ENCODE measurements at regions not wholly inside any gene's neighbourhood (a gene's known extent, or its start where the extent isn't known, plus 50 kb on each side); places are given as distances from the start of the nearest gene placed in this dataset.

DNA sequence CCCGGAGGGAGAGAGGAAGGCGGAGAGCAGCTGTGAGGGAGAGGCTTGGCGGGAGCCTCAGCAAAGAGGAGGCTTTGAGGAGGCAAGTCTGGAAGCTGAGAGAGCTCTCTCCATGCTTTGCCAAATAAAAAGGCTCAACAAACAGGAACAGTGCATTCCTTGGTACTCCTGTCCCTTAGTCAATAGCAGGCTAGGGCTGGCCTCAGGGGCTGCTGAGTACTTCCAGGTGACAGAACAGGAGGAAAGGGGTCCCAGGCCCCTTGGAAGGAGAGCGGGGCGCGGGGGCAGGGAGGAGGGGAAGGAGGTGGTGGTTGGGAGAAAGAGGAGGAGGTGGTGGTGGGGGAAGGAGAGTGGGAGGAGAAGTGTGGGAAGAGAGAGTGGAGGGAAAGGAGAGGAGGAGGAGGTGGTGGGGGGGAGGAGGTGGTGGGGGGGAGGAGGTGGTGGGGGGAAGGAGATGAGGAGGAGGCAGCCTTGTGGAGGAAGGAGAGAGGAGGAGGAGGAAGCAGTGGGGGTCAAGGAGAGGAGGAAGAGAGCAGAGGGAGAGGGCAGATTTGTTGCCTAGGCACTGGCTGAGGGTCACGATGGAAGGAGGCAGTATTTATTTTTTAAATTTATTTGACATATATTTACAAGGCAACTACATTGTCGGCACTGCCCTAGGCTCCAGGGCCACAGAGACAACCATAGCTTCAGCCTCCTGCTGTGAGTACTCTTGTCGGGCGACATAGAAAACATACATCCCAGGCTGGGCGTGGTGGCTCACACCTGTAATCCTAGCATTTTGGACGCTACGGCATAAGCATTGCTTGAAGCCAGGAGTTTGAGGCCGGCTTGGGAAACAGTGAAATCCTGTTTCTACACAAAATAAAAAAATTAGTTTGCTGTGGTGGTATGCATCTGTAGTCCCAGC, 74.2 kb upstream of the ZBED5 start:
- DNase-seq (ENCODE audit: low read depth): no peak
- Histone ChIP-seq H3K4me3 (ENCODE audit: low read depth, low read length) (peak overlapping the region; percentile 57), H3K27me3 (ENCODE audit: control insufficient read depth, insufficient read depth, low read length) (no peaks in the 10 kb centered on the region), H3K36me3 (ENCODE audit: control insufficient read depth, insufficient read depth, low read length) (no peaks in the 10 kb centered on the region)
- CTCF ChIA-PET: interaction anchor here (0.7 to 5.1 kb wide), 10 partner anchors 32 to 856 kb away, joined by 3 to 72 read pairs (median 5); no protein-coding TSS in a partner anchor
- TF ChIP-seq, protein P1, sequence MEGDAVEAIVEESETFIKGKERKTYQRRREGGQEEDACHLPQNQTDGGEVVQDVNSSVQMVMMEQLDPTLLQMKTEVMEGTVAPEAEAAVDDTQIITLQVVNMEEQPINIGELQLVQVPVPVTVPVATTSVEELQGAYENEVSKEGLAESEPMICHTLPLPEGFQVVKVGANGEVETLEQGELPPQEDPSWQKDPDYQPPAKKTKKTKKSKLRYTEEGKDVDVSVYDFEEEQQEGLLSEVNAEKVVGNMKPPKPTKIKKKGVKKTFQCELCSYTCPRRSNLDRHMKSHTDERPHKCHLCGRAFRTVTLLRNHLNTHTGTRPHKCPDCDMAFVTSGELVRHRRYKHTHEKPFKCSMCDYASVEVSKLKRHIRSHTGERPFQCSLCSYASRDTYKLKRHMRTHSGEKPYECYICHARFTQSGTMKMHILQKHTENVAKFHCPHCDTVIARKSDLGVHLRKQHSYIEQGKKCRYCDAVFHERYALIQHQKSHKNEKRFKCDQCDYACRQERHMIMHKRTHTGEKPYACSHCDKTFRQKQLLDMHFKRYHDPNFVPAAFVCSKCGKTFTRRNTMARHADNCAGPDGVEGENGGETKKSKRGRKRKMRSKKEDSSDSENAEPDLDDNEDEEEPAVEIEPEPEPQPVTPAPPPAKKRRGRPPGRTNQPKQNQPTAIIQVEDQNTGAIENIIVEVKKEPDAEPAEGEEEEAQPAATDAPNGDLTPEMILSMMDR (IDR thresholded peaks at IDR 0.05; ENCODE audit: insufficient read depth, low read depth, low read length): no peak
- POLR2A ChIA-PET: interaction anchor here (0.6 to 1.6 kb wide), 3 partner anchors 32 to 123 kb away, joined by 3 to 5 read pairs (median 5); partner anchors contain the start of gene EIF4G2

- no peaks in the 10 kb centered on the region for H3K27me3 ChIP-seq (ENCODE audit: control insufficient read depth, insufficient read depth, low read length)
- DNase-seq (ENCODE audit: low read depth): no peak
- no peaks in the 10 kb centered on the region for H3K36me3 ChIP-seq (ENCODE audit: control insufficient read depth, insufficient read depth, low read length)
- H3K4me3 ChIP-seq (ENCODE audit: low read depth, low read length): peak overlapping the region; percentile 57
- POLR2A ChIA-PET: interaction anchor here (0.6 to 1.6 kb wide), 3 partner anchors 31 to 123 kb away, joined by 3 to 5 read pairs (median 5); partner anchors contain the start of gene EIF4G2
- CTCF ChIA-PET: interaction anchor here (0.7 to 5.1 kb wide), 14 partner anchors 9 to 856 kb away, joined by 3 to 72 read pairs (median 4); no protein-coding TSS in a partner anchor
- TF ChIP-seq, protein P1 (IDR thresholded peaks at IDR 0.05; ENCODE audit: insufficient read depth, low read depth, low read length): no peak
Measured at GRCh38 chr11:10930972-10931760, 73.3 kb upstream of the ZBED5 start.

GRCh38 chr11:10930224-10930971, 72.5 kb upstream of the ZBED5 start:
- no peaks in the 10 kb centered on the region for H3K27me3 ChIP-seq (ENCODE audit: control insufficient read depth, insufficient read depth, low read length)
- H3K4me3 ChIP-seq (ENCODE audit: low read depth, low read length): peak overlapping the region; percentile 57
- no peaks in the 10 kb centered on the region for H3K36me3 ChIP-seq (ENCODE audit: control insufficient read depth, insufficient read depth, low read length)
- CTCF ChIA-PET: interaction anchor here (0.6 to 5.1 kb wide), 10 partner anchors 8 to 140 kb away, joined by 3 to 72 read pairs (median 4); no protein-coding TSS in a partner anchor
- TF ChIP-seq, protein P1 (IDR thresholded peaks at IDR 0.05; ENCODE audit: insufficient read depth, low read depth, low read length): 0 out of 2 replicates have a peak, but pooled peaks have one; percentile 11
- POLR2A ChIA-PET: no interaction called here
- DNase-seq (ENCODE audit: low read depth): no peak

DNA sequence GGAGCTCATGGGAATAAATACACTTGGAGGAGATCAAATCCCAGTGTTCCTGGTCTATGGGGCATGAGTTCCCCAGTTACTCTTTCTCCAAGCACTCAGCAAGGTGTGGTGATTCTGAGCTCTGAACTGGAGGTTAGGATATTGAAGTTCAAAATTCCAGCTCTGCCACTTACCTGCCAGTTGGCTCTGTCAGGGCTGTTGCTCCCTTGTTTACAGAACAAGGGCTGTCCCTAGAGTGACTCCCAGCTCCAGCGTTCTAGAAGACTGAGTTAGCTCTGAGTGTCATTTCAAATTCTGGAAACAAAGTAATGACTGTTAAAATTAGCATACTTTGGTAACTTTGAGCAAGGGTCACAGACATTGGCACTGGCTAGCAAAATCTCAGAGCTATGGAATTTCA, 69.7 kb upstream of the ZBED5 start:
- CTCF ChIA-PET: interaction anchor here (1.3 to 1.4 kb wide), 3 partner anchors 33 to 135 kb away, joined by 3 to 7 read pairs (median 4); no protein-coding TSS in a partner anchor
- POLR2A ChIA-PET: interaction anchor here (0.7 kb wide), 1 partner anchor 118 kb away, joined by 4 read pairs; the partner anchor contains the start of gene EIF4G2
- Histone ChIP-seq H3K36me3 (ENCODE audit: control insufficient read depth, insufficient read depth, low read length) (no peaks in the 10 kb centered on the region), H3K27me3 (ENCODE audit: control insufficient read depth, insufficient read depth, low read length) (no peaks in the 10 kb centered on the region), H3K4me3 (ENCODE audit: low read depth, low read length) (no peak overlapping the region)
- TF ChIP-seq, protein P1 (IDR thresholded peaks at IDR 0.05; ENCODE audit: insufficient read depth, low read depth, low read length): no peak
- no peak for DNase-seq (ENCODE audit: low read depth)

Measured in BJ (cell line).